ENCODE measurements at regions not wholly inside any gene's neighbourhood (a gene's known extent, or its start where the extent isn't known, plus 50 kb on each side); places are given as distances from the start of the nearest gene placed in this dataset.
"Not testable (repeated sequence)": the region's sequence is repeated elsewhere in the genome, so short reads cannot be mapped to it uniquely, and the experiment has no call there.

DNA sequence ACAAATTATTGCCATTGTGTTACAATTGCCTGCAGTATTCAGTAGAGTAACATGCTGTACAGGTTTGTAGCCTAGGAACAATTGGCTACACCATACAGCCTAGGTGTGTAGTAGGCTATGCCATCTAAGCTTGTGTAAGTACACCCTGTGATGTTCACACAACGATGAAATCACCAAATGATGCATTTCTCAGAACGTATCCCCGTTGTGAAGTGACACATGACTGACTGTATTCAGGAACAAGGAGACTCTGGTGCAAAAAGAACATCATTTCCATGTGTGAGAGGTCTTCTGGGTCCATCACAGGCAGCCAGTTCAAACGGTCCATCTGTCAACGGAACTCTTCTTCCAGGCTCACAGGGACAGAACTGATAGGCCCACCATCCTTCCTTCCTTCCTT, 263.7 kb downstream of the ANAPC1 start:
- DNase-seq (ENCODE audit: low spot score) = no peak

DNA sequence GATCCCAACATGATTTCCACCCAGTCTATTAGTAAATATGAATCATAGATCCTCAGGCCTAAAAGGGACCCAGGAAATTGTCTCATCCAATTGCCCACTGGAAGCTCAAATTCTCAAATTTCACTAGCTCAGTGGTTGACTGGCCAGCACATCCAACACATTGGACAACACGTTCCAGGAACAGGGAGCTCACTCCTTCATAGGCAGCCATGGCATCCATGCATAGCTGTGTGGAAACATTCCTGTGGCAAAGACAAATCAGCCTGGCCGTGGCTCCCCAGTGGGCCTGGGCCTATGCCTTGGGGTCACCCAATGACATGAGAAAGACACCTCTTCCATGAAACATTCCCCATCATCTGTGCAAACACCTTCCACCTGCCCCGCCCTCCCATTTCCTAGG, 261.1 kb downstream of the ANAPC1 start:
- DNase-seq (ENCODE audit: low spot score) = no peak

DNA sequence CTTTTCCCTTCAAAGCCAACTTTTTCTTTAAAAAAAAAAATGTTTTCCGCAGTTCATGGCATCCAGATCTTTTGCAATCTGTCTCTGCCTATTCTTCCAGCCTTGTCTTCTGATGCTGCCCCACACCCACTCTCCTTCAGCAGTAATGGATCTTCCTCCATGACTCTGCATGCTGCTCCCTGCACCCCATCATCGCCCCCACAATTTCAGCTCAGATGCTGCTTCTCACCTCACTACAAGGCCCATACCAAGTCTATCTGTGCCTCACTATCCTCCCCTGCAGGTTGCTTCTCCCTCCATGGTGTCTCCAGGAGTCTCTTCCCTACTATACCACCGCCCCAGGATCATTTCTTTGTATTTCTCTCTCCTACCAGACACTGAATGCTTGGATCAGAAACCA, 260.6 kb downstream of the ANAPC1 start:
- DNase-seq (ENCODE audit: low spot score) = no peak

DNA sequence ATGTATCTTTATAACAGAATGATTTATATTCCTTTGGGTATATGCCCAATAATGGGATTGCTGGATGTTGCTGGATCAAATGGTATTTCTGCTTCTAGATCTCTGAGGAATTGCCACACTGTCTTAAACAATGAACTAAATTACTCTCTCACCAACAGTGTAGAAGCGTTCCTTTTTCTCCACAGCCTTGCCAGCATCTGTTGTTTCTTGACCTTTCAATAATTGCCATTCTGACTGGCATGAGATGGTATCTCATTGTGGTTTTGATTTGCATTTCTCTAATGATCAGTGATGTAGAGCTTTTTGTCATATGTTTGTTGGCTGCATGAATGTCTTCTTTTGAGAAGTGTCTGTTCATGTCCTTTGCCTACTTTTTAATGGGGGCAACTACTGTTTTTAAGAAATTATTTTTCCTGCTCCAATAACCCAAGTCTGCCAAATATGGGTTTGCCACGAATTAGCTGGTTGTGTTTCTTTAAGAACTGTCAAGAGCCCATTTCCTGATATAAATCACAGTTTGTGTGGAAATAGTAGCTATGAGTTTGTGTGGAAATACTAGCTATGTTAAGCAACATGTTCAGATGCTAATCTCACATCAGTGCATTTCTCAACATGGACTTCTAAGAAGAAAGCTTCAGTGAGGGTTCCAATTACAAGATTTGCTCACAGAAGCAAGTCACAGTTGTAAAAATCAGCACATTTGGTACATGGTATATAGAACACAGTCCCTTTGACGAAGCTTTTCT, 259.4 kb downstream of the ANAPC1 start:
- no peak for DNase-seq (ENCODE audit: low spot score)

DNA sequence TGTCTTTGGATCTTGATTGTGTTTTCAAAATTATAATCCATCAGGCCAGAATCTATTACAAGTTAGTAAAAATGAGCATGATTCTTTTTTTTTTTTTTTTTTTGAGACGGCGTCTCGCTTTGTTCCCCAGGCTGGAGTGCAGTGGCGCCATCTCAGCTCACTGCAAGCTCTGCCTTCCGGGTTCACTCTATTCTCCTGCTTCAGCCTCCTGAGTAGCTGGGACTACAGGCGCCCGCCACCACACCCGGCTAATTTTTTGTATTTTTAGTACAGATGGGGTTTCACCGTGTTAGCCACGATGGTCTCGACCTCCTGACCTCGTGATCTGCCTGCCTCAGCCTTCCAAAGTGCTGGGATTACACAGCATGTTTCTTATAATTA, 258.8 kb downstream of the ANAPC1 start:
- not testable (repeated sequence) for DNase-seq (ENCODE audit: low spot score)

DNA sequence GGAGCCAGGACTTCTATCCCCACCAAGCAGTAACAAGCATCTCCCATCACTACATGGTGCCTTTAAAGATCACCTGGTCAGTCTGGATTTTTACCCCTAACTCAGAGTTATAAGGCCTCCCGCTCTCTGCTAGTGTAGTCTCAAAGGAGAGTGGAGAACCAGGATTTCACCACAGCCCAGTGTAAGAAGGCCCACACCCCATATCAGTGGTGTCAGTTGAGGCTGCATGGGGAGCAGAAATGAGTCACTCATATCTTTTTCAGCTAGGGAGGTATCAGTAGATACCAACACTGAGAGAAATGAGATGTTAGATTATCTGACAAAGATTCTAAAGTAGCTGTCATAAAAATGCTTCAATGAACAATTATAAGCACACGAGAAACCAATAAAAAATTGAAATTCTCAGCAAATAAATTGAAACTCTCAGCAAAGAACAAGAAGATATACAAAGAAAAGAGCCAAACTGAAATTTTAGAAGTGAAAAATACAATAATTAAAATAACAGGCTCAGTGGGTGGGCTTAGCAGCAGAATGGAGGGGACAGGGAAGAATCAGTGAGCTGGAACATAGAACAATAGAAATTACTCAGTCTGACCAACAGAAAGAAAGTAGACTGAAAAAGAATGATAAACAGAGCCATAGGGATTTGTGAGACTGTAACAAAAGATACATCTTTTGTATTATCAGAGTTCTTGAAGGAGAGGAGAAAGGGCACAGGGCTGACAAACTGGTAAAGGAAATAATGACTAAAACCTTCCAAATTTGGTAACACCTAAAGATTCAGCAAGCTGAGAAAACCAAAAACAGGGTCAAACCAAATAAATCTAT, 257.7 kb downstream of the ANAPC1 start:
- no peak for DNase-seq (ENCODE audit: low spot score)

DNA sequence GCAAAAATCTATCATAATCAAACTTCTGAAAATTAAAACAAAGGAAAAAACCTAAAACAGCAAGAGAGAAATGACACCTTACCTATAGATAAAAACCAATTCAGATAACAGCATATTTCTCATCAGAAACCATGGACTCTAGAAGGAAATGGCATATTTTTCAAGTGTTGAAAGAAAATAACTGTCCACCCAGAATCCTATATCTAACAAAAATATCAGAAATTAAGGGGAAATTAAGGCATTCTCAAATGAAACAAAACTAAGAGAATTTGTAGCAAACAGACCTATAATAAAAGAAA, 257.2 kb downstream of the ANAPC1 start:
- DNase-seq (ENCODE audit: low spot score) = no peak

GRCh38 chr2:111627256-111627655, 256.7 kb downstream of the ANAPC1 start:
- DNase-seq (ENCODE audit: low spot score) = no peak

DNA sequence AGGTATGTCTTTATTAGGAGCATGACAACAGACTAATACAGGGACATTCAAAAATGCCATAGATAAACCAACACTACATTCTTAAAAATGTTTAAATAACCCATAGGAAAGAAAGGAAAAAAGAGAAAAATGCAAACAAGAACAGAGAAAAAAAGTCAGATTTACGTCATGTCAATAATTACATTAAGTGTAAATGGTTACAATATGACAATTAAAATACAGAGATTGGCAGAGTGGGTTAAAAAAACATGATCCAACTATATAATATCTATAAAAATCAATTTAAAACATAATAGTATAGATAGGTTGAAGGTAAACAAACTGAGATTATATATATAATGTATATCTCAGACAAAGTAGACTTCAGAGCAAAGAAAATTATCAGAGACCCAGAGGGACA, 255.8 kb downstream of the ANAPC1 start:
- DNase-seq (ENCODE audit: low spot score) = no peak

- no peak for DNase-seq (ENCODE audit: low spot score)
Measured at GRCh38 chr2:111629983-111630382, 254.0 kb downstream of the ANAPC1 start.

GRCh38 chr2:111632661-111633060, 251.3 kb downstream of the ANAPC1 start:
- DNase-seq (ENCODE audit: low spot score) = no peak

GRCh38 chr2:111633189-111633588, 250.8 kb downstream of the ANAPC1 start:
- no peak for DNase-seq (ENCODE audit: low spot score)

- no peak for DNase-seq (ENCODE audit: low spot score)
Measured at GRCh38 chr2:111633643-111634042, 250.3 kb downstream of the ANAPC1 start.

DNA sequence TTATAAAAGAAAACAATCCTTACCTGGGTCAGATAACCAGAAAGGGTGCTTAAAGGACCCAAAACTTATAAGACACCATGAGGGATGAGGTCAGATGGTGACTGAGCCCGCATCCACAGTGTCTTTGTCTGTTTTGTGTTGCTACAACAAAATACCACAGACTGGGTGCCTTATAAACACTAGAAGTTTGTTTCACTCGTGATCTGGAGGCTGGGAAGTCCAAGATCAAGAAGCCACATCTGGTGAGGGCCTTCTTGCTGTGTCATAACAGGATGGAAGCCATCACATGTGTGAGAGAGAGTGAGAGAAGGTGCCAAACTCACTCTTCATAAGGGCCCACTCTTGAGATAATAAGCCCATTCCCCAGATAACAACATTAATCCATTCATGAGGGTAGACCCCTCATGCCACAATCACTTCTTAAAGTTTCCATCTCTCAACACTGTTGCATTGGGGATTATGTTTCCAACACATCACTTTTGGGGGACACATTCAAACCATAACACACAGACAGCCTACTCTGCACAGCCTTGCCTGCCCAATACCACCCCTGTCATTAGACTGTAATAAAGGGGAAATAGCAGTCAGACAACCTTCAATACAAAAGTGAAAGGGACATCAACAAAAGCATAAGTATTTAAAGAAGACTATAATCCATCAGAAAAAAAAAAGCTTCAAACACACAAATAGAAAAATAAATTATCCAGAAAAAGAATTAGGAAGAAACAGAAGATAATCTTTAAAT, 249.8 kb downstream of the ANAPC1 start:
- DNase-seq (ENCODE audit: low spot score) = no peak

GRCh38 chr2:111634995-111635538, 248.9 kb downstream of the ANAPC1 start:
- no peak for DNase-seq (ENCODE audit: low spot score)

DNA sequence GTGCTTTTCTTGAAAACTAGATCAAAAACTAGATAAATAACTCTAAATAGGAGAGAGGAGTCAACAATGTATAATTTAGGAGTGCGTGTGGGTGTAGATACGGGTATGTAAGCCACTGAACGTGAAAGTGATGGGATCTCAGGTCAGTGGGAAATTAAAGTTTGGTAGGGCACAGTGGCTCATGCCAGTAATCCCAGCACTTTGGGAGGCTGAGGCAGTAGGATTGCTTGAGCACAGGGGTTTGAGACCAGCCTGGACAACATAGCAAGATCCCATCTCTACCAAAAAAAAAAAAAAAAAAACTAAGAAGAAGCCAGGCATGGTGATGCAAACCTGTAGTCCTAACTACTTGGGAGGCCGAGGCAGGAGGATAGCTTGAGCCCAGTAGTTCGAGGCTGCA, 247.1 kb downstream of the ANAPC1 start:
- no peak for DNase-seq (ENCODE audit: low spot score)

- no peak for DNase-seq (ENCODE audit: low spot score)
Measured at GRCh38 chr2:111638274-111638877, 245.6 kb downstream of the ANAPC1 start.

- no peak for DNase-seq (ENCODE audit: low spot score)
Measured at GRCh38 chr2:111640480-111640879, 243.5 kb downstream of the ANAPC1 start.

- DNase-seq (ENCODE audit: low spot score) = no peak
Measured at GRCh38 chr2:111642586-111643327, 241.2 kb downstream of the ANAPC1 start.

DNA sequence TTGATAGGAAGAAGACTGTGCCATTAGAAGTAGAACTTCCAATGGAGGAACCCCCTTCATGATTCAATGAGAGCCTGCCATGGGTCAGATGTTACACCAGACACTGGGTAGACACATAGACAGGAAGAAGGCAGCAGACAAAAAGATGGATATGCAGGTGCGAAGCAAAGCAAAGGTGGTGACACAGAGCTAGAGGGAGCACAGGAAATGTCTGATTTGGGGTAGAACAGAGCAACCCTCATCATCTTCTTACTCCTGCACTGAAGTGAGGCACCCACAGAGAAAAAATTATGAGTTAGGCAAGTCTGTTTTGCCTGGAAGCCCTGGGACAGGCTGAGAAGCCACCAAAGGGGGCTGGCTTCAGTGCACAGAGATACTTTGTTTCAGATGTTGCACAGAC, 240.2 kb downstream of the ANAPC1 start:
- DNase-seq (ENCODE audit: low spot score) = no peak

DNA sequence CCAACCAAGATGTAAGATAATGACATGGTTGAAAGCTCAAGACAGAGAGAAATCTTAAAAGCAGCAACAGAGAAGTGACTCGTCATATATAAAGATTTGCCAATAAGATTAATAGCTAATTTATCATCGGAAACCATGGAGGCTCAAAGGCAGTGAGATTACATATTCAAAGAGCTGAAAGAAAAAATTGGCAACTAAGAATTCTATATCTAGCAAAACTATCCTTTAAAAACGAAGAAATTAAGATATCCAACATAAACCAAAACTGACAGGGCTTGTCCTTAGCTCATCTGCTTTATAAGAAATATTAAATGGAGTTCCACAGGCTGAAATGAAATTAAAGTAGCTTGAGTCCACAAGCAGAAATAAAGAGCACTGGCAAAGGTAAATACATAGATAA, 236.6 kb downstream of the ANAPC1 start:
- no peak for DNase-seq (ENCODE audit: low spot score)

DNA sequence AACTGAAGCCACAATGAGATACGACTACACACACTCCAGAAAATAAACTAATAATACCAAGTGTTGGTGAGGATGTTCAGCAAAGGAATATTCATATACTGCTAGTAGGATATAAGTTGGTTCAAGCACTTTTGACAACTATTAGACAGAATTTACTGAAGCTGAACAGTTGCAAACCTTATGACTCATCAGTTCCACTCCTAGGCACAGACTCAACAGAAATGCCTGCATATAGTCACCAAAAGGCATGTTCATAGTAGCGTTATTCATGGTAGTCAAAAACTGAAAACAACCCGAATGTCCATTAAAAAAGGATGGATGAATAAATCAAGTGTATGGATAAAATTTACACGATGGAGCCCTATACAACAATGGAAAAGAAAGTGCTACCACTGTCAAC, 232.0 kb downstream of the ANAPC1 start:
- DNase-seq (ENCODE audit: low spot score) = no peak
